CD4-positive, alpha-beta T cell (primary cell): ENCODE measurements at regions not wholly inside any gene's neighbourhood (a gene's known extent, or its start where the extent isn't known, plus 50 kb on each side); places are given as distances from the start of the nearest gene placed in this dataset.
A peak's percentile ranks its signal among the peaks of the same experiment; 100 is the strongest.

Experiments used
- ATAC-seq: fragments of 200-7000 bp; cut with Tn5 transposase; one replicate; pipeline ENCODE4 v1.10.0; 2022; ENCODE audit warnings: mild to moderate bottlenecking; ENCODE audit not compliant: poor library complexity
- CTCF ChIA-PET: fragments of 350-600 bp; sonication (Branson Sonifier 250); formaldehyde crosslinking; loops from one replicate; lab custom pipeline; 2021; ENCODE audit warnings: antibody characterized with exemption, inconsistent platforms; lab: Charles Lee
- POLR2A ChIA-PET: fragments of 350-600 bp; sonication (Branson Sonifier 250); formaldehyde crosslinking; loops from one replicate; lab custom pipeline; 2021; ENCODE audit warnings: antibody characterized with exemption, inconsistent platforms; lab: Charles Lee
- DNase-seq, 14 experiments: peaks; one replicate each; pipeline ENCODE4 v3.0.0-alpha.2; 2013 to 2020; ENCODE audit warnings: mixed read lengths in 2 of 14
- H3K27ac ChIP-seq, 2 donors: one replicate each; pipeline versions ENCODE4 v1.5.1 to v1.7.0; 2013; ENCODE audit warnings: low read length in 2 of 2, low read depth in 1 of 2, mild to moderate bottlenecking in 1 of 2
- H3K27me3 ChIP-seq, 2 experiments: 1 replicate in 1 of 2; 2 replicates in 1 of 2; pipeline versions ENCODE4 v1.6.1 to v1.7.0; 2013; ENCODE audit warnings: low read length in 2 of 2, control low read depth in 1 of 2, mild to moderate bottlenecking in 1 of 2, moderate library complexity in 1 of 2; ENCODE audit not compliant: insufficient read depth in 2 of 2, control insufficient read depth in 1 of 2
- H3K36me3 ChIP-seq: one replicate; pipeline ENCODE4 v1.6.1; 2013; ENCODE audit warnings: low read length, control low read depth; ENCODE audit not compliant: insufficient read depth
- H3K4me1 ChIP-seq: one replicate; pipeline ENCODE4 v1.6.1; 2013; ENCODE audit warnings: low read length, control low read depth; ENCODE audit not compliant: insufficient read depth
- H3K4me3 ChIP-seq: one replicate; pipeline ENCODE4 v1.5.1; 2013; ENCODE audit warnings: mild to moderate bottlenecking, low read length, moderate library complexity
- H3K9me3 ChIP-seq, 2 experiments: 1 replicate in 1 of 2; 2 replicates in 1 of 2; pipeline versions ENCODE4 v1.6.1 to v1.7.0; 2013; ENCODE audit warnings: low read length in 2 of 2, mild to moderate bottlenecking in 2 of 2, control low read depth in 1 of 2, moderate library complexity in 1 of 2; ENCODE audit not compliant: control insufficient read depth in 1 of 2, insufficient read depth in 1 of 2
- H3K27ac Mint-ChIP-seq: one replicate; pipeline ENCODE4 v1.8.0; 2020; ENCODE audit warnings: mixed read lengths
- H3K27me3 Mint-ChIP-seq: one replicate; pipeline ENCODE4 v1.8.0; 2021; ENCODE audit warnings: mixed read lengths
- H3K36me3 Mint-ChIP-seq: one replicate; pipeline ENCODE4 v1.8.0; 2021; ENCODE audit warnings: low read depth, mixed read lengths
- H3K4me1 Mint-ChIP-seq: one replicate; pipeline ENCODE4 v1.8.0; 2021; ENCODE audit warnings: low read depth, mixed read lengths
- H3K4me3 Mint-ChIP-seq: one replicate; pipeline ENCODE4 v1.8.0; 2020; ENCODE audit warnings: mild to moderate bottlenecking, mixed read lengths
- H3K9me3 Mint-ChIP-seq: one replicate; pipeline ENCODE4 v1.8.0; 2020; ENCODE audit warnings: mixed read lengths
- CTCF ChIP-seq: fragments of 200-600 bp; IDR thresholded peaks from one replicate; pipeline ENCODE4 v1.8.0; 2022; ENCODE audit warnings: antibody characterized with exemption, mild to moderate bottlenecking
- intact Hi-C, 2 experiments: fragments of 100-400 bp; cut with DNase I in 1 of 2; cut with micrococcal nuclease in 1 of 2; formaldehyde crosslinking; loops; one replicate each; pipeline versions ENCODE4 v1.15.1 to v1.9.0; 2023 to 2025; cut with DNase I, micrococcal nuclease

GRCh38 chr5:179430193-179431175 lies 85.2 kb upstream of the ADAMTS2 start:
- no peak for DNase-seq

DNA sequence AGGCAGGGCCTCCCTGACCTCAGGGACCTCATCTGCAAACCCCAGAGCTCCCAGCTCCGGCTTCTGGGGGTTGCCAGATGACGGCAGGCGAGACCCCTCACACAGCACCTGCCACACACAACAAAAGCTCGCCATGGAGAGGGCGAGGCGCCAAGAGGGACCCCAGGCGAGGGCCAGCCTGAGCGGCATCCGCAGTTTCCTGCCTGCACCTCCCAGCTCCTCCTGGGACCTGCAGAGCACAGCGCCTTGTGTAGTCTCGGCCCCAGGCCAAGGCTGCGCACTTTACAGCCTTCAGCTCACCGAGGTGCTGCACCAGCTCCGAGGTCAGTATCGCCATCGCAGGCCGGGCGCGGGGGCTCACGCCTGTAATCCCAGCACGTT lies 82.4 kb upstream of the ADAMTS2 start:
- intact Hi-C loops: no loop called here
- H3K36me3 ChIP-seq: no peaks in the 10 kb centered on the region
- Mint-ChIP-seq H3K9me3 (peaks cover 3% of the 10 kb centered on the region), H3K27me3 (no peaks in the 10 kb centered on the region), H3K4me1 (no peaks in the 10 kb centered on the region), H3K36me3 (no peaks in the 10 kb centered on the region), H3K4me3 (no peak overlapping the region), H3K27ac (no peak overlapping the region)
- DNase-seq: peak in 1 of 14 experiments; percentile 29
- ChIA-PET CTCF (no interaction called here), POLR2A (no interaction called here)
- TF ChIP-seq CTCF: no peak
- H3K27me3 ChIP-seq: no peaks in the 10 kb centered on the region
- H3K27ac ChIP-seq: no peak overlapping the region
- H3K4me3 ChIP-seq: no peak overlapping the region
- H3K4me1 ChIP-seq: no peaks in the 10 kb centered on the region
- ATAC-seq: no peak
- H3K9me3 ChIP-seq: peaks cover 0 to 16% of the 10 kb centered on the region in 2 experiments

More at GRCh38 chr5:179430193-179431175, 85.2 kb upstream of the ADAMTS2 start:
- H3K4me3 ChIP-seq: no peak overlapping the region
- H3K4me1 ChIP-seq: no peaks in the 10 kb centered on the region
- H3K9me3 ChIP-seq: peaks cover 0 to 23% of the 10 kb centered on the region in 2 experiments
- POLR2A ChIA-PET: no interaction called here
- Mint-ChIP-seq H3K9me3 (peaks cover 5% of the 10 kb centered on the region), H3K27ac (no peak overlapping the region), H3K36me3 (no peaks in the 10 kb centered on the region), H3K4me3 (no peak overlapping the region), H3K4me1 (no peaks in the 10 kb centered on the region), H3K27me3 (peaks cover 5% of the 10 kb centered on the region)
- CTCF ChIA-PET: no interaction called here
- intact Hi-C loops: no loop called here
- no peak for TF ChIP-seq CTCF
- no peak overlapping the region for H3K27ac ChIP-seq
- no peaks in the 10 kb centered on the region for H3K36me3 ChIP-seq
- no peak for ATAC-seq
- H3K27me3 ChIP-seq: no peaks in the 10 kb centered on the region

DNA sequence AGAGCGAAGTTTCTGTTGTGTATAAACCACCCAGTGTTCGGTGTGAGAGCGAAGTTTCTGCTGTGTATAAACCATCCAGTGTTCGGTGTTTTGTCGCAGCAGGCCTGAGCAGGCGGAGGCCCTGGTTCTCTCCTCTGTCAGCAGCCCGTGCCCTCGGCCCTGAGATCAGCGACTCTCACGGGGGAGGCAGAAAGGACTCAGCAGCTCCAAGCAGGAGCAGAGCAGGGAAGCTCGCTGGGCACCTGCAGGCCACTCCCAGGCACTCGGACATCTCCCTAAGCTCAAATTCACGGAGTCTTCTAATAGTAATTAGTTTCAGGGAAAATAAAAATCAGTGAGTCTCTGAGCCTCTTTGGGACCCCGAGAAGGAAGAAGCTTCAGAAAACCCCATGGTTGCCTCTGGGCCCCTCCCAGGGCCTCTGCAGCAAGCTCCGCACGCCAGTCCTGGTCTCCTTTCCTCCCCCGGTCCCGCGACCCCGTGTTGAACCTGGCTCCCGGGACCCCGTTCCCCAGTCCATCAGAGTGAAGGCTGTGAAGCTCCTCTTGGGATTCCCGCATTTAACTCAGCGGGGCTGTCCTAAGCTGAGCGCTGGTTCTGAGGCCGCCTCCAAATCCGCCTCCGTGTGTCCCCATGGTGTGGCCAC lies 81.9 kb upstream of the ADAMTS2 start:
- Histone ChIP-seq H3K27me3 (no peaks in the 10 kb centered on the region), H3K4me1 (no peaks in the 10 kb centered on the region), H3K9me3 (peaks cover 0 to 13% of the 10 kb centered on the region in 2 experiments), H3K4me3 (no peak overlapping the region), H3K27ac (no peak overlapping the region), H3K36me3 (no peaks in the 10 kb centered on the region)
- Mint-ChIP-seq H3K4me1 (no peaks in the 10 kb centered on the region), H3K9me3 (peaks cover 1% of the 10 kb centered on the region), H3K27ac (no peak overlapping the region), H3K27me3 (no peaks in the 10 kb centered on the region), H3K36me3 (no peaks in the 10 kb centered on the region), H3K4me3 (no peak overlapping the region)
- no peak for DNase-seq
- ATAC-seq: no peak
- POLR2A ChIA-PET: no interaction called here
- TF ChIP-seq CTCF: no peak
- intact Hi-C loops: no loop called here
- CTCF ChIA-PET: no interaction called here
